Epithelial cell of esophagus (primary cell): ENCODE measurements at regions not wholly inside any gene's neighbourhood (a gene's known extent, or its start where the extent isn't known, plus 50 kb on each side); places are given as distances from the start of the nearest gene placed in this dataset.
"Not testable (repeated sequence)": the region's sequence is repeated elsewhere in the genome, so short reads cannot be mapped to it uniquely, and the experiment has no call there.

ENCODE experiments used
- DNase-seq: peaks from one replicate; pipeline ENCODE4 v3.0.0; 2010; ENCODE audit warnings: low read depth
- H3K4me3 ChIP-seq: 2 replicates; pipeline ENCODE4 v1.5.1; 2011; ENCODE audit warnings: mild to moderate bottlenecking, low read length, control low read depth
- CTCF ChIP-seq: IDR thresholded peaks from 2 replicates; pipeline ENCODE4 v1.5.1; 2011; ENCODE audit warnings: low read depth, mild to moderate bottlenecking, low read length, control low read depth, inconsistent platforms; ENCODE audit not compliant: insufficient read depth; ENCODE audit errors: missing control alignments

DNA sequence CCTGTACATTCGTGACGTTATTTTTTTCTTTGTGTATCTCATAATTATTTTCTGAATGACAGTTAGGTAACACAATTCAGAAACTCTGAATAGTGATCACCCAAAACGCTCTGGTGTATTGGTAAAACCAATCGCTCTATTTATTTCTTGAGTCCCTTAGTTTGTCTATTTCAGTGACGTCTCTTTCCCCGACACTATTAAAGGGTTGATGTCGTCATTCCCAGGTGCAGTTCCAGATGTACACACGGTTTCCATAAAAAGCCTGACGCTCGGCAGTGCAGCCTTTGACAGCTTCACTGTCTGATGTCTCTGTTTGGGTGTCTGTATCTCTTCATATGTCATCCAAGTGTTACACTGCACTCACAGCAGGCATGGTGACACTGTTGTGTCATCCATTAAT, 701.4 kb downstream of the TMEM121 start:
- TF ChIP-seq CTCF = no peak
- no peak for DNase-seq

DNA sequence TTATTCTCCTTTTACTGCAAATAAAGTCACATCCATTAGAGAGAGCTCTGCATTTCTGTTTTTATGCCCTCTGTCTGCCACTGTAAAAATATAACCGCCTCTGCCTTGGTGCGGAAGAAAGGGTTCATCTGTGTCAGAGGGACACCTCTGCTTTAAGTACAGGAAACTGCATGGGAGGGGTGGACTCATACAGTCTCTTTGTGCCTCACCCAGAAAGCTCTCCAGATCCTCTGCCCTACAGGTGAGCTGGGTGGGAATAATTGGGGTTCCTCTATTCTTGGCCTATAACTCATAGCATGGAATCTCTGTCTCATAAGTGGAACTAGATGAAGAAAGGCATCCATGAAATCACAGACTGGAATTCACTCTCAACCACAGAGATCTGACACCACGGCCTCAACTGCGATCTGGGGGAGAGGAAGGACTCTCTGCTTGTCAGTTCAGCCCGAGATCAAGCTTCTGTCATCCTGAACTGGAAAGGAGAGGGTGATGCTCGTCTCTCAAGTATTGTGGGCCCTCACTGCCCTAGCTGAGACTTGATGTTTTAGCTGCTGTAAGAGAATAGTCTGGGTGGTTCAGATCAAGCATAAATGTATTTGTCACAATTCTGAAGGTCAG, 702.3 kb downstream of the TMEM121 start:
- no peak overlapping the region for H3K4me3 ChIP-seq
- TF ChIP-seq CTCF = no peak
- no peak for DNase-seq

More for the DNA sequence above, 701.4 kb downstream of the TMEM121 start:
- H3K4me3 ChIP-seq = no peak overlapping the region

DNA sequence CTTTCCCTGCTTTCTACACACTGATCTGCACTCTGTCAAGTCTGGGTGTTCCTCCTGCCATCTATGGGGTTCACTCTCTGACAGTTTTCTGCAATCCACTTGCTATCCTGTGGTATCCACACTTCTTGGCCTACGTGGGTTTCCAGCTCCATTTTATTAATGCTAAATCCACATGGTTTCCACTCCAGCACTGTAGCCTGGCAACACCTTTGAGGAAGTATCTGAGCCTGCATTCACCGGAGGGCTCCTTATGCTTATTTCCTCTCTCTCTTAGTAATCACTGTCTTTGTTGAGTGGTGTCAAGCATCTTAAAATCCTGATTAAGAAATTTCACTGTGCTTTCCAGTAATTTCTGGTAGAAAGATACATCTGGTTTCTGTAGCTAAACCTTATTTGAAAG, 703.7 kb downstream of the TMEM121 start:
- TF ChIP-seq CTCF = no peak
- H3K4me3 ChIP-seq = no peak overlapping the region
- no peak for DNase-seq

DNA sequence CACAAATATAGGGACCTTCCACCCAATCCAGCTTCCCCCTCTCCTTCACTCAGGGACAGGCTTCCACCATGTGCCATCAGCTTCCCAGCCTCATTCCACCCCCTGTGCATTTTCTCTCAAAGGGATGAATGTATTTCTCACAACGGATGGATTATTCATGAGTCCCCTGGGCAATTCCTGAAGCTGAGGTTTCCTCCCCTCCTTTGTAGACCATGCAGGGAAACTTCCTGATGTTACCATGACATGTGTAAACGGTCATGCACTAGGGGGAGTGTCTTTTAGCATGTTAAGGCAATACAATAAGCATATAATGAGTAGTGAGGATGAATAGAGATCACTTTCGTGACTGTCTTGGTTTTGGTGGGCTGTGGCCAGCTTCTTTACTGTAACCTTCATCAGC, 706.8 kb downstream of the TMEM121 start:
- DNase-seq, H3K4me3 ChIP-seq: not testable (repeated sequence)

DNA sequence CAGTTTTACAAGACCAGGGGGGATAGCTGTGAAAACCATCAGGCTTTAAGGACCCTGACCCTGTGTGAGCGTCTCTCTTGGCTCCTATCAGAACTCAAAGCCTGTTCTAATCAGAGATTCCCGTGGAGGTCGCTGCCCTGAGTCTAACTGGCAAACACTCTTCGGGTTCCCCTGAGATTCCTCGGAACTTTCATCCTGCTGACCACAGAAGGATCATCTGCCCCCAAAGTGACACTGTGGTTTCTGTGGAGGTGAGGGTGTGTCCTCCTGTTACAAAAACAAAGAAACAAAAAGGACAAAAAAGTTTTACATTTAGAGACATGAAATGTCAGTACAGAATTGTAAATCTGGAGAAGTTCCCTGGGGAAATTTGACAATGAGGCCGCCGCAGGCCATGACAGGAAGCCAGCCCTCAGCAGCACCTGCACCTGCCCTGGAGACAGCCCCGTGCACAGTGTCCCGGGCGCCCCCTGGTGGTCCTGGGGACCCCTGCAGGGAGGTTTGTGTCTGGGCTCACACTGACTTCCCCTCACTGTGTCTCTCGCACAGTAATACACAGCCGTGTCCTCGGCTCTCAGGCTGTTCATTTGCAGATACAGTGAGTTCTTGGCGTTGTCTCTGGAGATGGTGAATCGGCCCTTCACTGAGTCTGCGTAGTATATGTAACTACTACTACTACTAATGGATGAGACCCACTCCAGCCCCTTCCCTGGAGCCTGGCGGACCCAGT, 708.3 kb downstream of the TMEM121 start:
- not testable (repeated sequence) for H3K4me3 ChIP-seq, DNase-seq

GRCh38 chr14:106235356-106236159, 709.2 kb downstream of the TMEM121 start:
- no peak for TF ChIP-seq CTCF
- no peak for DNase-seq
- no peak overlapping the region for H3K4me3 ChIP-seq

GRCh38 chr14:106248321-106249192, 722.2 kb downstream of the TMEM121 start:
- TF ChIP-seq CTCF = no peak
- DNase-seq = no peak
- no peak overlapping the region for H3K4me3 ChIP-seq

- H3K4me3 ChIP-seq = not testable (repeated sequence)
These were observed 727.6 kb downstream of the TMEM121 start for GRCh38 chr14:106253995-106254394.

More at GRCh38 chr14:106253995-106254394, 727.6 kb downstream of the TMEM121 start:
- DNase-seq = not testable (repeated sequence)
